HG03108 (cell line): ENCODE measurements at regions not wholly inside any gene's neighbourhood (a gene's known extent, or its start where the extent isn't known, plus 50 kb on each side); places are given as distances from the start of the nearest gene placed in this dataset.

Source experiments
- ATAC-seq: cut with Tn5 transposase; IDR thresholded peaks from one replicate; pipeline ENCODE4 v1.9.1; 2021; ENCODE audit warnings: moderate library complexity; ENCODE audit not compliant: unreplicated experiment

DNA sequence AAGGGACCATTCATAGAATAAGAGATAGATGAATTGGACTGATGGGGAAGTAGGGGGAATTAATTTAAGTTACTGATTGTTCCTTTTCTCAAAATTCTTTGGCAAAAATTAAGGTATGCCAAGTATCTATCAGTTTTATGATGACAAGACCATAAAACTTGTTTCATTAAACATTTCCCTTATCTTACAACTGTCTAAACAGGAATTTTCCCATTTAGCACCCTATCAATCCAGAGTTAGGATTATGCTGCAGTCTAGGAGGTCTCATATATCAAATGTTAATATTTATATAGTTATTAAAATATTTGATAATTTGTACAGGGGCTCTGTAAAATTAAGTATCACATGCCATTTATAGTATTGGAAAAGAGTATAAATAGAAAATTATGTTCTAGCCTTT lies 51.5 kb upstream of the ARID1B start:
- no peak for ATAC-seq

DNA sequence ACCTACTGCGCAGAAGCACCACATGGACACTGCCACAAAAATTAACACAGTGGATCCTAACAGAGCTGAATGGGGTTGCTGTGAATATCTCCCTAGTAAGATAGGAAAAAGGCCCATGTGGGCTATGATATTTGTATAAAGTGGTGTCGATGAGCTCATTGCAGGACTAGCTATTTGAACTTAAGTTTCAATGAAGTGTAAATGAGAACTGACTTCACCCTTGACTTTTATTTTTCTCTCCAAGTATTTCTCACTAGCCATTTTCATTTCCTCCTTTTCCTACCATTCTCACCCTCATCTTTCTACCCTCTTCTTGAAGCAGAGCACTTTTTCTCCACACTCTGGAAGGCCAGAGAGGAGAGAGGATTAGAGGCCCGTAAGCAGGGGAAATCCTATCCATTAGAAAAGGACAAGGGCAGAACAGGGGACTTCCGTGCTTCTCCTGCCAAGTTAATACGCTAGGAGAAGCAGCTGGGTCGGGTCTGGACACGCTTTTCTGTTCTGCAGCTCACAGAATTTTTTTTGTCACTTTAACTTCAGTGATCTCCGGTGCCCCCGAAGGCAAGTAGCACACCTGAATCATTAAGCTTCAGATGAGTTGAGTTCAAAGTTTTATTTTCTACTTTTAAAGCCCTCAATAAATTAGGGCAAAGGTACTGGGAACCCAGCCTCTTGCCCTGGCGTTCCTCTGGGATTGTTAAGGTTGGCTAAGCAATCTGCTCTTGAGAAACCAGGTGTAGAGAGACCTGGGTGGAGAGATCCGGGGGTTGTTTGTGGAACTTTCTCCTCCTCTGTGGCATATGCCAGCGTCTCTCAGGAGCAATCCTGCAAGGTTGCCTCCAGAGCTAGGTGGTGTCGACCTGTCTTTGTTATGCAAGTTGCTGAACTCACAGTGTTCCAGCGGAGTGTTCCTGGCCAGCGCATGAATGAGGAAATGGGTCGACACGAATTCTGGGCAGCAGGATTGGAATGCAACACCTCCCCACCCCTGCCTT lies 56.2 kb upstream of the ARID1B start:
- peak; percentile 39 for ATAC-seq

DNA sequence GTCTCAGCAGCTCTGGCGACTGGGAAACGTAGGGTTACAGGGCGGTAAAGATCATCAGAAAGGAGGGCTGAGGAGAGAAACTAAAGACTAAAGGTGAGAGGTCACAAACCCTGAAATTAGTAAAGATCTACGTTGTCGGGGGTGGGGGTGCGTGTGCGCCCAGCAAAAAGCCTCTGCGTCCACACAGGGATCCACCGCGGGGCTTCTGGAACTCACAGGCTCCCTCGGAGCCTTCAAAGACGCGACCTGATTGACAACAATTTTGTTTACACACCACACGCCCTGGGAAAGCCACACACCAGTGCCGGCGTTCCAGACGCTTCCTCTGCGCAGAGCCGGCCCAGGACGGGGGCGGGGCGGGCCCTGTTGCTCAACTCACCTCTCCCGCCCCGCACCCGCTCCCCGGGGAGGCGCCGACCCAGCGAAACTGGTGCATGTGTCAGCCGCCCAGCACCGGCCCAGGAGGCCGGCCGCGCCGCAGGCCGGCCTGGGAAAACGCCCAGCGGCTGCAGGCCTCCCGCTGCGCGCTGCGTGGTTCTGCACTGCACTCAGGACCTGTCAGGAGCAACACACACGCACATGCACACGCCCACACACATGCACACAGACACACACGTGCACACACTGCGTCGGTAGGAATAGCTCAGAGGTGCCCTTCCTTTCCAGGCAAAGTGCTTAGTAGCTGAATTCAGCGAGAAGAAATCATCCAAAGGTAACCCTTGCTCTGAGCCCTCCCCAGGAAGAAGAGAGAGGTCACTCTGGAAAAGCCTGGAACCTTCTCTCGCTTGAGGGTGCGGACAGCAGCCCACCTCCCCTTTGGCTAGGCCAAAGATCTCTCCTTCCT lies 57.2 kb upstream of the ARID1B start:
- peak; percentile 79 for ATAC-seq

DNA sequence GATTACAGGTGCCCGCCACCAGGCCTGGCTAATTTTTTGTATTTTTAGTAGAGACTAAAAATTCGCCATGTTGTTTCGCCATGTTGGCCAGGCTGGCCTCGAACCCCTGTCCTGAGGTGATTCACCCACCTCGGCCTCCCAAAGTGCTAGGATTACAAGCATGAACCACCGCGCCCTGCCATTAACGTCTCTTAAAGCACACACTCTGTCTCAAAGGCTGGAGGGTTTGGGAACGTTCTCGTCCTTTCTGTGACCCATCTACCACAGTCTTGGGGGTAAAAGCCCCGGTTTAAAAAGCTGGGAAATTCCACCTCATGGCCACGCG lies 57.8 kb upstream of the ARID1B start:
- ATAC-seq, result no peak

DNA sequence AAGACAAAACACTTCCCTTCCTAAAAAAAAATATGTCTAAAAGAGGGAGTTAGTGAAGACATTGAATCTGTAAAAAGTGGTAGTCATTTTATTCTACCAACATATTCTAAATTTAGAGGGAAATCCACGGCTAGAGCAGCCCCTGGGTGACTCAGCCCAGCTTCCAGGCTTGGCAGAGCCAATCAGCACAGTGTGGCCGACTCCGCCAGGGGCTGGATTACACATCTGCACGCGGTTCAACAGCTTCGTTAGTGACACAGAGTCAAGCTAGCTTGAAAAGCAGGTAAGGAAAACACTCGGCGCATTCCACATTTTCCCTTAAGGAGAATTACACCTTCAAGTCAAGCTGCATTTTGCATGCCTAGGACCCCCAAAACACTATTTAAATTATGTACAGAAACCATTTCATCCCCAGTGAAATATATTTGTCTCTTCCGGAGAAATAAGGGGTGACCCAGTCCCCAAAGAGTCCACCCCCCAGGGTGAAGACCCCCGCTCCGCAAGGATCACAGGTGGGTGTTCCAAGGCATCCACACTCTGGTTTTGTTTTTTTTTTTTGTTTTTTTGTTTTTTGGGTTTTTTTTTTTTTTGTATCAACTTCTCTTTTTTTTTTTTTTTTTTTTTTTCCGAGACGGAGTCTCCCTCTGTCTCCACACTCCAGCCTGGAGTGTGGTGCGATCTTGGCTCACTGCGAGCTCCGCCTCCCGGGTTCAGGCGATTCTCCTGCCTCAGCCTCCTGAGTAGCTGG lies 58.4 kb upstream of the ARID1B start:
- no peak for ATAC-seq

DNA sequence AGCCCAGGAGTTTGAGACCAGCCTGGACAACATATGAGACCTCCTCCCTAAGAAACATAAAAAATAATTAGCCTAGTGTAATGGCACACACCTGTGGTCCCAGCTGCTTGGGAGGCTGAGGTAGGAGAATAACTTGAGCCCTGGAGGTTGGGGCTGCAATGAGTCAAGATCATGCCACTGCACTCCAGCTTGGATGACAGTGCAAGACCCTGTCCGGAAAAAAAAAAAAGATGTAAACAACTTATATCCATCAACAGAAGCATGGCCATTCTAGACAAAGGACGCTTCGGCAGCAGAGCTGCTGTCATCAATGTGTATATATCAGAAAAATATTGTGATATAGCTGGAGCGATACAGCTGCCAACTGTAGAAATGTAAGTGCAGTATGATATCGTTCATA lies 59.6 kb upstream of the ARID1B start:
- no peak for ATAC-seq

DNA sequence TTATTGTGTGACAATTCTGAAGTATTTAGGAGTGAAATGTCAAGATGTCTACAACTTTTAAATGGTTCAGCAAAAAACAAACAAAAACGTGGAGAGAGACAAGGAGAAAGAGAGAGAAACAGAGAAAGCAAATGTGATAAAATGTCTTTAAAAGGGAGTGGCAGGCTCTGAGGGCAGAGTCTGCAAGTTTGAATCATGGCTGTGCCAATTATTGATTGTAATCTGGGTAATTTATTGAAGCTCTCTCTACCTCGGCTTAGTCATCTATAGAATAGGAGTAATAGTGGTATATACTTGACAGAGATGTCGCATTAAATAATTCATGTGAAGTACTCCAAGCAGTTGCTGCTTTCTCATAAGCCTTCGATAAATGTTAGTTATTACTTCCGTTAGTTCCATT lies 61.3 kb upstream of the ARID1B start:
- no peak for ATAC-seq

DNA sequence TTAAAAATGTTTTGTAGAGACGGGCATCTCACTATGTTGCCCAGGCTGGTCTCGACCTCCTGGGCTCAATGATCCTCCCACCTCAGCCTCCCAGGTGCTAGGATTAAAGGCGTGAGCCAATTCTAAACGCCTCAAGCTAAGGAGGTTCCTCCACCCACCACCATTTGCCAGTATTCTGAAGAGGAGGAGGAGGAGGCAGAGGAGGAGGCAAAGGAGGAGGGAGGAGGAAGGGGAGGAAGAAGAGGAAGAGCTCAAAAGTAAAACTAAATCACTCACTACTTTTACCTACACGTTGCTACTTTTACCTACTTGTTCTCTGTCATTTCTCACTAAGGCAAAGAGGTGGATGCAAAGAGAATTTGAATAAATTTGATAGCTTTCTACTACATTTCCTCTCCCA lies 63.6 kb upstream of the ARID1B start:
- no peak for ATAC-seq

DNA sequence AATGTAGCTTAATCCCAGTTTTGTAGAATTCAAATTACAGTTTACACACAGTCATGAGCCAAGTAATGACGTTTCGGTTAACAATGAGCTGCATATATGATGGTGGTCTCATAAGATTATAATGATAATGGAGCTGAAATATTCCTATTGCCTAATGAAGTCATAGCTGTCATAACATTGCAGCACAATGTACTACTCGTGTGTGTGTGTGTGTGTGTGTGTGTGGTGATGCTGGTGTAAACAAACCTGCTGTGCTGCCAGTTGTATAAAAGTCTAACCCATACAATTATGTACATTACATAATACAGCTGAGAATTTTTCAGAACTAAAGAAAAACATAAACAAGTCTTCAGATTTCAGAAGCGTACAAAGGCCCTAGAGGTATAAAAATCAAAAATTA lies 66.7 kb upstream of the ARID1B start:
- no peak for ATAC-seq

DNA sequence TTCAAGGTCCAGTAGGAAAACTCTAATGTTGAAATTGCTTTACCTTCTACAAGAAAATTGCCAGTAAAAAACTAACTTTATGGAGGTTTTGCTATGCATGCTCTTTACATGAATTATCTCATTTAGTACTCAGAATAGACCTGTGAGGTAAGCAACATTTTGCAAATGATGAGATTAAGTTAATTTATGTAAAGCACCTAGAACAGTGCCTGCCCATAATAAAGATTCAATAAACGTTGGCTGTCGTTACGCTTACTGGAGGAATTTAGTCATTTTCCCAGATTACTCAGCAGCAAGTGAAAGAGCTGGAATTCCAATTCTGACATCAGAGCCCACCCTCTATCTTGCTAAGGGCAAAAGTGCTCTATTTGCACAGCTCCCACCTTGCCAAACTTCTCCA lies 69.4 kb upstream of the ARID1B start:
- no peak for ATAC-seq

DNA sequence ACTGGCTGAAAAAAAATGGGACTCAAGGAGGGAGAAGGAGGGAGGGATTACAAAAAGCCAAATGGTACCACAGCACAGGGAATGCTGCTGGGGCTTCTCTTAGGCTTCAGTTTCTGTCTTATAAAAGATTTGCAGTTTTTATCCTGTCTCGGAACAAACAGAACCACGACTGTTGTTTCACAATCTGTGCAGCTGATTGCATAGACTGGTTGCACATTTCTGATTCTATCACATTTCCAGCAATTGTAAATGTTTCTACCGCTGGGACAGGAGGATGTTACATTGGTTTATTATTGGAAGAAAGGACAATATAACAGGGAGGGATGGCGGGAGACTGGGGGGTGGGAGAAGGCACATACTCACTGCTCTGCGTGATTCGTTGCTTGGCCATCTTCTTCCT lies 73.5 kb upstream of the ARID1B start:
- no peak for ATAC-seq

DNA sequence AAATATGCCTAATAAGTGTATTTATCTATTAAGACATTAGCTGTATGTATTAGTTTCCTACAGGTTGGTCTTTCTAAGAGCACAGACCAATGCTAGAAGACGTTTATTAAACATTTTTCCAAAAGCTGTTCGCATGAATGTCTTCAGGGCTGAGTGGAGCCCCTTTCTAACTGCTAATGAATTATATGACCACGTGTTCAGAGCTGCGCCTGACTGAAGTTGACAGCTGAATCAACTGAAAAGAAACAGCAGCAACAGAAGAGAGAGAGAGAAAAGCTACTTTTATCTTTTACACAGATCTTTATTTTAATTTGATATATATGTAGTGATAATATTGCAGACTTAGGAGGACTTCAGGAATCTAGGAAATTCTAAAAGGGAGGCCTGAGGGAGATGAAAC lies 75.2 kb upstream of the ARID1B start:
- ATAC-seq, result no peak

DNA sequence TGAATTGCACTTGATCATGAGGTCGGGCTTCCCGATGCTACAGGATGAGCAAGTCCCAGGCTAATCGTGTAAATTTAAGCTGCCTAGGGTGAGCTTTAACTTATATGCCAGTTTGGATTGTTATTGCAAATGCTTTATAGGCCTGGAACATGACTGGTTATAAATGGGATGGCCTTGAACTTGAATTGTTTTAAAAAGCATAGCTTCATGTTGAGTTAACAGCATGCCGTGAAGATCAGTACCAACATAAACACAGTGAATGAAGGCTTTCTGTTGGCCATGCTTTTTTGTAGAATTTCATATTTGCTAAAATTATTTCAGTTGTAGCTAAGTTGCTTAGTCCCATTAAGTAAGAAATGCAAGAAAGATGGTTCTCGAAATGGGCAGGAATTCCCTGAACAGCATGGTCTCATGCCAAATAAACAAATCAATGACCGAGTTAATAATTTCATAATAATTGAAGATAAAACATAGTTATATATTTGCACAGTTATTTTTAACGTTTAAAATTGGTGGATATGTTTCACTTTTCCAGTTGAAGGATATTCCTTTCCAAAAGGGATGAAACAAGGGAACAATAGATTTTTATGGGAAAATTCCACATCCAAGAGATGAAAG lies 76.6 kb upstream of the ARID1B start:
- no peak for ATAC-seq

DNA sequence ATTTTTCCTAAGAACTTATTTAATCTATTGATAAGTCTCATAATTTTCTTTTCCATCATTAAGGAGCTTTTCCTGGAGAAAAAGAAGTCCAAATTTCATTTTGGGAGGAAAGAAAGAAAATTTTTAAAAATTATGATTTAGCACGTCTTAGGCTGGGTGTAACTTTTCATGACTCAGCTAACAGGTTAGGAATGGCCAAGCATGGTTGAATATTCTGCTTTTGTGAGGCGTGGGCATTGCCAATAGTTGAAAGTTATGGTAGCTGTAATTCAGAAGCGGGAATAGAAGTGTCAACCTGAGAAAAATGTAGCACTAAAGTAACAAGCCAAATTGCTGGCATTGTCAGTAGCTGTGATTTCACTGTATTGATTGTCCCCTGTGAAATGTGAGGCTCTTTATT lies 77.2 kb upstream of the ARID1B start:
- no peak for ATAC-seq

DNA sequence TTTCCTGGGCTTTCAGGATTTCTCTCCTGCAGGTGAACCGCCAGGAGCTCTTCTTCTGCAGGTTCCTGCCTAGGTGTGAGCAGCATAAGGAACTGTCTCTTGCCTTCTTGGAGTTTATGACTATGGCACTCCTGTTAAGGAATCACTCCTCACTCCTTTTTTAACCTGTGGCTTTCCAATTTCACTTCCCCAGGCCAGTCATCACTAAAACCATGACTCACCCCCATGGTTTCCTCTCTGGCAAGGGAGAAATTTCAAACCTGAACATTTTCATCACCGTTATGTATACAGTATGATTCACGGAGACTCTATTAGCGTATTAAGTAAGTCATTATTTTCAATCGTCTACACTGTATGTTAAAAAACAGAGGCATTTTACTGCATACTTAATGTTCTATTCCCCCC lies 78.2 kb upstream of the ARID1B start:
- peak; percentile 27 for ATAC-seq

DNA sequence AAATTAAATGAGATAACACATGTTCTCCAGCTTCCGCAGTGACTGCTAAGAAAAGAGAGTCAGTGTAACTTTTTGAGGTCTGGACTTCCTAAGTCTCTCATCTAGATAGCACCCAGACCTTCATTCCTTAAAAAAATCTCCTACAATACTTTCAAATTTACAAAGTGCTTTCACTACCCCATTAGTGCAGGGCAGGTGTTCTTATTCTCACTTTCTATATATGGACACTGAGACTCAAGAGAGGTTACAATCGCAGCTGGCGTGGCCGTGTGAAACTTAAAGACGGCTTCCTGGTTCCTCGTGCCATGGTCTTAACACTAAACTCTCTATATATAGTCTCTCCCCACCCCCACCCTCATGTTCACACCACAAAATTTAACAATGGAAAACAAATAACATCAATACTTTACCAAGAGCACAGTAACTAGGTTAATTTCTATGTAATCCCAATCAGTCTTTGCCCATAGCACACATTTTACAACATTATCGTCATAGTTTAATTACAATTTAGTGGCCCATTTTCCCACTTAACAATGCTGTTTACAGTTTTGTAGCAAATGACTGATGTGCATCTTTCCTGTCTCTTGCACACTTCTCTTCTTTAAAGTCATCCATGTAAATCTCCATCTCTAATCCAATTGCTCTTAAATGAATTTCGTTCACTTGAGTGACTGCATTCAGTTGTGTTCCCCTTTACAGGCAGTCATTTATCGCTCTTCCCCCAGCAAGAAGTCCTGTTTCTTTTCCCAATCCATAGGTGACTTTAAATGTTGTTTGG lies 78.8 kb upstream of the ARID1B start:
- peak; percentile 86 for ATAC-seq

DNA sequence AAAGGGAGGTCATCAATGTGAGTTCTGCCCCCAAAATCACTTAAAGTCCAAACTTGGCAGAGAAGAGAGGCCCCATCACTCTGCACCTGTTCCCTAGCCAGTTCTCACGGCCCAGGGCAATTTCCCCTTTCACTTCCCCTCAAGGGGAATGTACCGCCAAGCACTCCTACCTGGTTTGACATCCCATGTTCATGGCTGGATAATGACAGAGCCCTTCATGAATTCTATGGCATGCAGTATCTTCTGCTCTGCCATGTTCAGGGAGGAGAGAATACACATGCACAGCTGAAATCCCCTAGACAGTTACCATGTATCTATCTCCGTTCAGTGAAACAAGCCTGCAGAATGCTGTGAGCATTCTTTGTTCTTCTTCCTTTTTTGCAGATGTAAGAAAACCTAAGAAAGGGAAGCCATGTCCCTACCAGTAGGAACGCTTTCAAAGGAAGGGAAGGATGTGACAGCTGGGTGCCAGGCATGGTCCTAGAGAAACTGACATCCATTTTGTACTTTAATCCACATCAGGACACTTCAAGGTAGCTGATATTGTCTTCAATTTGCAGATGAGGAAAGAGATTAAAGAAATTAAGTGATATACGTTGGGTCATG lies 79.8 kb upstream of the ARID1B start:
- peak; percentile 30 for ATAC-seq

DNA sequence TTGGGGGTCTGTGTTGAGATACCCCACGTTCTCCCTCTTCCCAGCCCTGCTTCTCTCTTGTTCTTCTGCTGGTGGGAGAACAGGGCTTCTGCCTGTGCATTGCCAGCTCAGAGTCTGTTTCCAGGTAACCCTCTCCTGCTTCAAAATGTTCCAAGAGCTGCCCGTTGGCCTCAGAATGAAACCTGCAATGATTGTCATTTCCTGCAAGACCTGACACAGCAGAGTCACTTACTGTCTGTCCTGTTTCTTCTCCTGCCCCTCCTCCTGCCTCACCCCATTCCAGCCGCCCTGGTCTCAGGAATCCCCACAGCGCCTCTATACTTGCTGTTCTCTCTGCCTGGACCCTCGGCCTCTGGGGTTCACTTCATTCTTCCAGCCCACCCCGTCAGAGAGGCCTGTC lies 81.4 kb upstream of the ARID1B start:
- no peak for ATAC-seq

DNA sequence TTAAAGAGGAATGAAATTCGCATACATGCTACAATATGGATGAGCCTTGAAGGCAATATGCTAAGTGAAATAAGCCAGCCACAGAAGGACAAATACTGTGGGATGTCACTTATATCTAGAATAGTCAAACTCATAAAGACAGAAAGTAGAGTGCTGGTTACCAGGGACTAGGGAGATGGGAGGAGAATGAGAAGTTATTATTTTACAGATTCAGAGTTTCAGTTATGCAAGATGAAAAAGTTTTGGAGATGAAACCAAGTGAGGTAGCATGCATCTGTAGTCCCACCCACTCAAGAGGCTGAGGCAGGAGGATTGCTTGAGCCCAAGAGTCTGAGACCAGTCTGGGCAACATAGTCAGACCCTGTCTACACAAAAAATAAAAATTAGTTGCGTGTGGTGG lies 82.5 kb upstream of the ARID1B start:
- no peak for ATAC-seq

DNA sequence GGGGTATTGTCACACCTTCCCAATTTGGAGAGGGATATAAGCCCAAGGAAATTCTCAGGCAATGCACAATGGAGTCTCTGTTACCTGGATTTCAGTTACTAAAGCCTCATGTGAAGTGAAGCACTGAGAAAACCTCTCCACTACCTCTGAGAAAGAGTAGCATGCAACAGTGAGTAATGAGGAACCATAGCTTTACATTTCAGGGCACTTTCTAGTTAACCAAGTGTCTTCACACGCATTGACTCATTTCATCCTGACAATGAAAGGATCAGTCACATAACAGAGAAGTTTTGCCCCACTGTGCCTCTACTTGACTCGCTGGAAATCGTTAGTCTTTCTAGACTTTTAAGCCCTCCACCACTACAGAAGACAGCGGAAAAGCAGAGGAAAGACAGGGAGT lies 86.2 kb upstream of the ARID1B start:
- peak; percentile 42 for ATAC-seq
